K562 (cell line): ENCODE measurements at regions not wholly inside any gene's neighbourhood (a gene's known extent, or its start where the extent isn't known, plus 50 kb on each side); places are given as distances from the start of the nearest gene placed in this dataset.

Experiments used
- ATAC-seq: fragments of 200-7000 bp; cut with Tn5 transposase; 3 replicates; pipeline ENCODE4 v1.9.1; 2020; ENCODE audit warnings: moderate library complexity
- BruUV-seq: library from RNA; stranded (reverse); fragments of 400-500 nt; replicated peaks from 2 replicates; lab custom pipeline; 2021; lab: Mats Ljungman, UMichigan
- CTCF ChIA-PET: fragments of 300-600 bp; formaldehyde crosslinking; extraction: SDS; loops from one replicate; lab custom pipeline; 2021; ENCODE audit warnings: low intra/inter-chr PET ratio; lab: Yijun Ruan, JAX
- POLR2A ChIA-PET: fragments of 300-600, 350-650 bp; sonication (Branson Sonifier 250); formaldehyde crosslinking; extraction: SDS; loops from one replicate; lab custom pipeline; 2021; ENCODE audit warnings: antibody characterized with exemption, inconsistent platforms; lab: Yijun Ruan, JAX
- DNase-seq, 4 experiments: peaks; one replicate each; pipeline versions ENCODE4 v3.0.0 to v3.0.0-alpha.2; 2011 to 2018; ENCODE audit warnings: low spot score in 3 of 4, mixed read lengths in 3 of 4; ENCODE audit errors: extremely low read depth in 1 of 4
- FAIRE-seq: peaks from 2 replicates; lab custom pipeline; 2011; peaks lifted over from hg19 to GRCh38; lab: Jason Lieb, UNC
- H2AFZ ChIP-seq: 2 replicates; pipeline ENCODE4 v1.6.0; 2011; ENCODE audit warnings: low read depth, low read length, control low read depth, inconsistent platforms
- H3K27ac ChIP-seq: fragments of 200-600 bp; 3 replicates; pipeline ENCODE4 v1.8.0; 2011; ENCODE audit warnings: low read depth, mild to moderate bottlenecking, control low read depth, inconsistent platforms, low read length, moderate library complexity, mixed read lengths; ENCODE audit errors: extremely low read depth
- H3K27me3 ChIP-seq, 2 experiments: fragments of 300-600 bp in 1 of 2; 2 replicates in 1 of 2; 3 replicates in 1 of 2; pipeline versions ENCODE4 v1.6.0 to v1.8.0; 2011; ENCODE audit warnings: inconsistent platforms in 2 of 2, low read length in 2 of 2, mild to moderate bottlenecking in 1 of 2, mixed read lengths in 1 of 2, moderate library complexity in 1 of 2; ENCODE audit not compliant: control insufficient read depth in 2 of 2, insufficient read depth in 2 of 2
- H3K36me3 ChIP-seq: fragments of 300-600 bp; 3 replicates; pipeline ENCODE4 v1.8.0; 2011; ENCODE audit warnings: mild to moderate bottlenecking, low read length, inconsistent platforms; ENCODE audit not compliant: control insufficient read depth, insufficient read depth
- H3K4me1 ChIP-seq, 2 experiments: fragments of 200-600 bp in 1 of 2; replicated peaks in 1 of 2; 2 replicates in 1 of 2; 3 replicates in 1 of 2; pipeline versions ENCODE4 v1.5.1 to v1.8.0; 2011; ENCODE audit warnings: inconsistent platforms in 2 of 2, low read length in 2 of 2, mild to moderate bottlenecking in 1 of 2, mixed read lengths in 1 of 2, moderate library complexity in 1 of 2; ENCODE audit not compliant: control insufficient read depth in 2 of 2, insufficient read depth in 2 of 2
- H3K4me2 ChIP-seq: 2 replicates; pipeline ENCODE4 v1.6.1; 2011; ENCODE audit warnings: low read length, control low read depth, inconsistent platforms, mixed read lengths; ENCODE audit not compliant: insufficient read depth
- H3K4me3 ChIP-seq: fragments of 200-600 bp; sonication (generic), shearing (Covaris generic); 2 replicates; pipeline ENCODE4 v1.5.1; 2016; ENCODE audit warnings: control low read depth, inconsistent platforms
- H3K79me2 ChIP-seq: fragments of 200-600 bp; 3 replicates; pipeline ENCODE4 v1.8.0; 2011; ENCODE audit warnings: low read length, inconsistent platforms; ENCODE audit not compliant: control insufficient read depth, insufficient read depth
- H3K9ac ChIP-seq, 2 experiments: 2 replicates each; pipeline versions ENCODE4 v1.6.0 to v1.6.1; 2011; ENCODE audit warnings: low read depth in 2 of 2, low read length in 2 of 2, control low read depth in 1 of 2, inconsistent platforms in 1 of 2, mild to moderate bottlenecking in 1 of 2, mixed read lengths in 1 of 2; ENCODE audit not compliant: insufficient read depth in 1 of 2
- H3K9me1 ChIP-seq: one replicate; pipeline ENCODE4 v1.6.0; 2011; ENCODE audit warnings: inconsistent platforms, mild to moderate bottlenecking, low read length, moderate library complexity; ENCODE audit not compliant: control insufficient read depth, insufficient read depth
- H3K9me3 ChIP-seq: replicated peaks from 2 replicates; pipeline ENCODE4 v1.5.1; 2011; ENCODE audit warnings: low read depth, low read length, inconsistent platforms; ENCODE audit not compliant: control insufficient read depth, insufficient read depth
- H4K20me1 ChIP-seq: replicated peaks from 2 replicates; pipeline ENCODE4 v1.6.1; 2011; ENCODE audit warnings: low read length, inconsistent platforms, mixed read lengths; ENCODE audit not compliant: control insufficient read depth, insufficient read depth
- ETS2 ChIP-seq: IDR thresholded peaks from 2 replicates; pipeline ENCODE4 v1.6.1; 2016; ENCODE audit warnings: borderline replicate concordance, missing genetic modification characterization, mild to moderate bottlenecking, moderate library complexity, missing compliant biosample characterization; ENCODE audit not compliant: poor library complexity, severe bottlenecking
- HDAC8 ChIP-seq: fragments of 450-650 bp; IDR thresholded peaks from 2 replicates; pipeline ENCODE4 v1.6.1; 2016; ENCODE audit warnings: mild to moderate bottlenecking, missing genetic modification characterization, moderate library complexity, missing compliant biosample characterization
- KAT8 ChIP-seq: fragments of 450-650 bp; IDR thresholded peaks from 2 replicates; pipeline ENCODE4 v1.6.1; 2016; ENCODE audit warnings: low read depth, mild to moderate bottlenecking
- RBM17 ChIP-seq: fragments of 200-400 bp; formaldehyde crosslinking; IDR thresholded peaks from 2 replicates; pipeline ENCODE4 v1.6.1; 2017; ENCODE audit warnings: low read depth, mild to moderate bottlenecking, low read length, borderline replicate concordance
- SMAD3 ChIP-seq: fragments of 450-650 bp; formaldehyde crosslinking; conservative IDR thresholded peaks from 2 replicates; pipeline ENCODE4 v1.4.0; 2020; ENCODE audit warnings: mild to moderate bottlenecking
- TFAM ChIP-seq: fragments of 250-450 bp; sonication (Bioruptor Pico); conservative IDR thresholded peaks from 2 replicates; pipeline ENCODE4 v1.5.0; 2021; ENCODE audit warnings: mild to moderate bottlenecking, moderate library complexity
- THRAP3 ChIP-seq: fragments of 450-650 bp; IDR thresholded peaks from 2 replicates; pipeline ENCODE4 v1.6.1; 2016; ENCODE audit warnings: mild to moderate bottlenecking, inconsistent platforms, borderline replicate concordance
- XRCC5 ChIP-seq: fragments of 200-400 bp; formaldehyde crosslinking; IDR thresholded peaks from 2 replicates; pipeline ENCODE4 v1.6.1; 2017; ENCODE audit warnings: low read depth, mild to moderate bottlenecking, low read length
- ZBTB12 ChIP-seq: fragments of 250-450 bp; sonication (Bioruptor Pico); IDR thresholded peaks from 2 replicates; pipeline ENCODE4 v1.4.0; 2020
- ZNF124 ChIP-seq: sonication (generic); formaldehyde crosslinking; IDR thresholded peaks from 2 replicates; pipeline ENCODE4 v1.8.1; 2022; ENCODE audit warnings: missing genetic modification reagents
- ZNF764 ChIP-seq: fragments of 250-450 bp; sonication (Bioruptor Pico); IDR thresholded peaks from 2 replicates; pipeline ENCODE4 v1.4.0; 2020; ENCODE audit warnings: low read depth, mild to moderate bottlenecking, moderate library complexity
- WGBS: fragments of 100-300 bp; shearing (Covaris generic); methylation state at CpG from one replicate; pipeline ENCODE4 v1.1.6; 2016; ENCODE audit warnings: low coverage, mixed read lengths; ENCODE audit not compliant: insufficient coverage; ENCODE audit errors: missing lambda C conversion rate; 5-methylcytosine and 5-hydroxymethylcytosine counted together
- in situ Hi-C: fragments of 300-500 bp; cut with MboI; formaldehyde crosslinking; loops from 4 replicates; pipeline ENCODE4 v1.15.0; 2018; ENCODE audit warnings: inconsistent platforms, mixed read lengths
- intact Hi-C: fragments of 100-400 bp; cut with micrococcal nuclease; formaldehyde crosslinking; loops from 2 replicates; pipeline ENCODE4 v1.14.2; 2022
- TF ChIP-seq, protein P1 (sequence below): sonication (generic); formaldehyde crosslinking; IDR thresholded peaks from 2 replicates; pipeline ENCODE4 v1.8.0; 2023; ENCODE audit warnings: missing genetic modification reagents, mild to moderate bottlenecking, borderline replicate concordance
- TF ChIP-seq, protein P2 (sequence below): fragments of 450-650 bp; IDR thresholded peaks from 2 replicates; pipeline ENCODE4 v1.6.1; 2014; ENCODE audit warnings: low read depth, mild to moderate bottlenecking, moderate library complexity, borderline replicate concordance

GRCh38 chr13:85528491-85529217 is 270.6 kb downstream of the SLITRK6 start (continued):
- TF ChIP-seq, protein P1, sequence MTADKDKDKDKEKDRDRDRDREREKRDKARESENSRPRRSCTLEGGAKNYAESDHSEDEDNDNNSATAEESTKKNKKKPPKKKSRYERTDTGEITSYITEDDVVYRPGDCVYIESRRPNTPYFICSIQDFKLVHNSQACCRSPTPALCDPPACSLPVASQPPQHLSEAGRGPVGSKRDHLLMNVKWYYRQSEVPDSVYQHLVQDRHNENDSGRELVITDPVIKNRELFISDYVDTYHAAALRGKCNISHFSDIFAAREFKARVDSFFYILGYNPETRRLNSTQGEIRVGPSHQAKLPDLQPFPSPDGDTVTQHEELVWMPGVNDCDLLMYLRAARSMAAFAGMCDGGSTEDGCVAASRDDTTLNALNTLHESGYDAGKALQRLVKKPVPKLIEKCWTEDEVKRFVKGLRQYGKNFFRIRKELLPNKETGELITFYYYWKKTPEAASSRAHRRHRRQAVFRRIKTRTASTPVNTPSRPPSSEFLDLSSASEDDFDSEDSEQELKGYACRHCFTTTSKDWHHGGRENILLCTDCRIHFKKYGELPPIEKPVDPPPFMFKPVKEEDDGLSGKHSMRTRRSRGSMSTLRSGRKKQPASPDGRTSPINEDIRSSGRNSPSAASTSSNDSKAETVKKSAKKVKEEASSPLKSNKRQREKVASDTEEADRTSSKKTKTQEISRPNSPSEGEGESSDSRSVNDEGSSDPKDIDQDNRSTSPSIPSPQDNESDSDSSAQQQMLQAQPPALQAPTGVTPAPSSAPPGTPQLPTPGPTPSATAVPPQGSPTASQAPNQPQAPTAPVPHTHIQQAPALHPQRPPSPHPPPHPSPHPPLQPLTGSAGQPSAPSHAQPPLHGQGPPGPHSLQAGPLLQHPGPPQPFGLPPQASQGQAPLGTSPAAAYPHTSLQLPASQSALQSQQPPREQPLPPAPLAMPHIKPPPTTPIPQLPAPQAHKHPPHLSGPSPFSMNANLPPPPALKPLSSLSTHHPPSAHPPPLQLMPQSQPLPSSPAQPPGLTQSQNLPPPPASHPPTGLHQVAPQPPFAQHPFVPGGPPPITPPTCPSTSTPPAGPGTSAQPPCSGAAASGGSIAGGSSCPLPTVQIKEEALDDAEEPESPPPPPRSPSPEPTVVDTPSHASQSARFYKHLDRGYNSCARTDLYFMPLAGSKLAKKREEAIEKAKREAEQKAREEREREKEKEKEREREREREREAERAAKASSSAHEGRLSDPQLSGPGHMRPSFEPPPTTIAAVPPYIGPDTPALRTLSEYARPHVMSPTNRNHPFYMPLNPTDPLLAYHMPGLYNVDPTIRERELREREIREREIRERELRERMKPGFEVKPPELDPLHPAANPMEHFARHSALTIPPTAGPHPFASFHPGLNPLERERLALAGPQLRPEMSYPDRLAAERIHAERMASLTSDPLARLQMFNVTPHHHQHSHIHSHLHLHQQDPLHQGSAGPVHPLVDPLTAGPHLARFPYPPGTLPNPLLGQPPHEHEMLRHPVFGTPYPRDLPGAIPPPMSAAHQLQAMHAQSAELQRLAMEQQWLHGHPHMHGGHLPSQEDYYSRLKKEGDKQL (CRISPR knock-in tag) = no peak

GRCh38 chr13:85527316-85527715 is 271.9 kb downstream of the SLITRK6 start:
- Histone ChIP-seq H3K36me3 (no peaks in the 10 kb centered on the region), H3K27me3 (no peaks in the 10 kb centered on the region), H3K79me2 (no peaks in the 10 kb centered on the region), H3K9me1 (no peaks in the 10 kb centered on the region), H2AFZ (no peak overlapping the region), H3K9ac (no peak overlapping the region), H3K27ac (no peak overlapping the region), H3K4me3 (no peak overlapping the region), H4K20me1 (no peaks in the 10 kb centered on the region), H3K4me2 (no peak overlapping the region), H3K4me1 (no peaks in the 10 kb centered on the region), H3K9me3 (no peaks in the 10 kb centered on the region)
- in situ Hi-C loops = no loop called here
- no TSS peak for BruUV-seq
- ATAC-seq = no peak
- intact Hi-C loops = no loop called here
- DNase-seq = no peak
- CTCF ChIA-PET = no interaction called here
- 0% methylated on average over 4 of the region's 4 CpGs for WGBS
- POLR2A ChIA-PET = no interaction called here
- no peak for FAIRE-seq
- no peak for TF ChIP-seq ETS2 (tag)
- no peak for TF ChIP-seq ZBTB12 (CRISPR knock-in tag)
- TF ChIP-seq RBM17 = no peak
- TF ChIP-seq KAT8 = no peak
- TF ChIP-seq, protein P2, sequence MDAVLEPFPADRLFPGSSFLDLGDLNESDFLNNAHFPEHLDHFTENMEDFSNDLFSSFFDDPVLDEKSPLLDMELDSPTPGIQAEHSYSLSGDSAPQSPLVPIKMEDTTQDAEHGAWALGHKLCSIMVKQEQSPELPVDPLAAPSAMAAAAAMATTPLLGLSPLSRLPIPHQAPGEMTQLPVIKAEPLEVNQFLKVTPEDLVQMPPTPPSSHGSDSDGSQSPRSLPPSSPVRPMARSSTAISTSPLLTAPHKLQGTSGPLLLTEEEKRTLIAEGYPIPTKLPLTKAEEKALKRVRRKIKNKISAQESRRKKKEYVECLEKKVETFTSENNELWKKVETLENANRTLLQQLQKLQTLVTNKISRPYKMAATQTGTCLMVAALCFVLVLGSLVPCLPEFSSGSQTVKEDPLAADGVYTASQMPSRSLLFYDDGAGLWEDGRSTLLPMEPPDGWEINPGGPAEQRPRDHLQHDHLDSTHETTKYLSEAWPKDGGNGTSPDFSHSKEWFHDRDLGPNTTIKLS = no peak
- TF ChIP-seq ZNF764 (CRISPR knock-in tag) = no peak
- no peak for TF ChIP-seq THRAP3
- TF ChIP-seq XRCC5 = no peak
- TF ChIP-seq ZNF124 (CRISPR knock-in tag) = no peak
- TF ChIP-seq HDAC8 (tag) = no peak
- no peak for TF ChIP-seq SMAD3 (CRISPR knock-in tag)
- no peak for TF ChIP-seq TFAM (CRISPR knock-in tag)
